Cardiac muscle cell (in vitro differentiated cells and primary cell): ENCODE measurements at regions not wholly inside any gene's neighbourhood (a gene's known extent, or its start where the extent isn't known, plus 50 kb on each side); places are given as distances from the start of the nearest gene placed in this dataset.

ENCODE experiments used
- DNase-seq, 2 donors: peaks; one replicate each; pipeline versions ENCODE4 v3.0.0 to v3.0.0-alpha.2; 2010 to 2017; ENCODE audit warnings: low read depth in 1 of 2, low spot score in 1 of 2
- H3K27ac ChIP-seq: fragments of 200-600 bp; sonication (generic); 2 replicates; pipeline ENCODE4 v1.5.1; 2016
- H3K27me3 ChIP-seq: fragments of 200-600 bp; sonication (generic); 2 replicates; pipeline ENCODE4 v1.6.0; 2016; ENCODE audit warnings: control low read depth
- H3K36me3 ChIP-seq: fragments of 200-600 bp; sonication (generic); 2 replicates; pipeline ENCODE4 v1.5.1; 2016; ENCODE audit warnings: control low read depth
- H3K4me1 ChIP-seq: fragments of 200-600 bp; sonication (generic); 2 replicates; pipeline ENCODE4 v1.8.1; 2017; ENCODE audit warnings: low read depth, mild to moderate bottlenecking, mixed run types
- H3K4me3 ChIP-seq: fragments of 200-600 bp; sonication (generic); 2 replicates; pipeline ENCODE4 v1.5.1; 2016; ENCODE audit warnings: mild to moderate bottlenecking
- H3K9me3 ChIP-seq: fragments of 200-600 bp; sonication (generic); 2 replicates; pipeline ENCODE4 v1.5.1; 2017; ENCODE audit warnings: low read depth, mild to moderate bottlenecking, control low read depth
- TF ChIP-seq, protein P1 (sequence below): IDR thresholded peaks from 2 replicates; pipeline ENCODE4 v1.5.1; 2012; ENCODE audit warnings: low read depth, mild to moderate bottlenecking, low read length

- no peaks in the 10 kb centered on the region for H3K36me3 ChIP-seq
- H3K27ac ChIP-seq, result no peak overlapping the region
- no peak for DNase-seq
- TF ChIP-seq, protein P1, sequence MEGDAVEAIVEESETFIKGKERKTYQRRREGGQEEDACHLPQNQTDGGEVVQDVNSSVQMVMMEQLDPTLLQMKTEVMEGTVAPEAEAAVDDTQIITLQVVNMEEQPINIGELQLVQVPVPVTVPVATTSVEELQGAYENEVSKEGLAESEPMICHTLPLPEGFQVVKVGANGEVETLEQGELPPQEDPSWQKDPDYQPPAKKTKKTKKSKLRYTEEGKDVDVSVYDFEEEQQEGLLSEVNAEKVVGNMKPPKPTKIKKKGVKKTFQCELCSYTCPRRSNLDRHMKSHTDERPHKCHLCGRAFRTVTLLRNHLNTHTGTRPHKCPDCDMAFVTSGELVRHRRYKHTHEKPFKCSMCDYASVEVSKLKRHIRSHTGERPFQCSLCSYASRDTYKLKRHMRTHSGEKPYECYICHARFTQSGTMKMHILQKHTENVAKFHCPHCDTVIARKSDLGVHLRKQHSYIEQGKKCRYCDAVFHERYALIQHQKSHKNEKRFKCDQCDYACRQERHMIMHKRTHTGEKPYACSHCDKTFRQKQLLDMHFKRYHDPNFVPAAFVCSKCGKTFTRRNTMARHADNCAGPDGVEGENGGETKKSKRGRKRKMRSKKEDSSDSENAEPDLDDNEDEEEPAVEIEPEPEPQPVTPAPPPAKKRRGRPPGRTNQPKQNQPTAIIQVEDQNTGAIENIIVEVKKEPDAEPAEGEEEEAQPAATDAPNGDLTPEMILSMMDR, result no peak
- no peaks in the 10 kb centered on the region for H3K27me3 ChIP-seq
- no peaks in the 10 kb centered on the region for H3K4me1 ChIP-seq
- H3K9me3 ChIP-seq, result no peaks in the 10 kb centered on the region
- no peak overlapping the region for H3K4me3 ChIP-seq
Observed at GRCh38 chr15:25236143-25236860, 202.5 kb downstream of the UBE3A start.

- Histone ChIP-seq H3K4me1 (no peaks in the 10 kb centered on the region), H3K9me3 (no peaks in the 10 kb centered on the region), H3K4me3 (no peak overlapping the region), H3K36me3 (no peaks in the 10 kb centered on the region), H3K27me3 (no peaks in the 10 kb centered on the region), H3K27ac (no peak overlapping the region)
- TF ChIP-seq, protein P1, result no peak
- no peak for DNase-seq
Observed at GRCh38 chr15:25236861-25237155, 202.0 kb downstream of the UBE3A start.

DNA sequence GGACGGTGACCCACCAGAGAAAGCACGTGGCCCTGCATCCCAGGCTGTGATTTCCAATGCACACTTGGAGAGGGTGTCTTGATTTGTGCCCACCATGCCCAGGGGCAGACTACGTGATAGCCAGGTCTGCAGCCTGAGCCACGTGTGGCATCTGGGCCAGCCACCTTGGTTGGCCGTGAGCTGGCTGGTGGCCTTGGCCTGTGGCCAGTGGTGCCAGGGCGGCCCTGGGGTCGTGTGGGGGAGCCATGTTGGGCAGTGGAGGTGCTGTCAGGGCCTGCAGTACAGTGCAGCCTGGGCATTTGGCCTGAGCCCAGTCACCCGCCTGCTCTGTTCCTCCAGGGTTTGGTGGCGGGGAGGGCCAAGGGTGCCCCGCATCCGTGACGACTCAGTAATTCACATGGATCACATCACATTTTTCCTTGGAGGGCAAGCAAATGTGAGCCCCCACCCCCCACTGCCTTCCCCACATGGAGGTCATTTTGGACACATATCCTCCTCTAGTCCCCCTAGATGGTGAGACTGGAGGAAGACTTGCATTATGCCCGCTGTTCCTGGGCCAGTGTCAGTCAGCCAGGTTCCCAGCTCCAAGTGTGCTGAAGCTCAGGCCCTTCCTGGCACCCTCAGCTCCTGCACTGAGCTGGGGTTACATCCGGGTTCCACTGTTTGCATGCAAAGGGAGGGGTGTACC is 201.4 kb downstream of the UBE3A start:
- TF ChIP-seq, protein P1, result no peak
- no peaks in the 10 kb centered on the region for H3K9me3 ChIP-seq
- DNase-seq, result no peak
- H3K27me3 ChIP-seq, result no peaks in the 10 kb centered on the region
- no peak overlapping the region for H3K4me3 ChIP-seq
- no peaks in the 10 kb centered on the region for H3K36me3 ChIP-seq
- no peaks in the 10 kb centered on the region for H3K4me1 ChIP-seq
- no peak overlapping the region for H3K27ac ChIP-seq

GRCh38 chr15:25238126-25238525 is 200.7 kb downstream of the UBE3A start:
- Histone ChIP-seq H3K9me3 (no peaks in the 10 kb centered on the region), H3K4me3 (no peak overlapping the region), H3K36me3 (no peaks in the 10 kb centered on the region), H3K27ac (no peak overlapping the region), H3K4me1 (no peaks in the 10 kb centered on the region), H3K27me3 (no peaks in the 10 kb centered on the region)
- DNase-seq, result no peak
- TF ChIP-seq, protein P1, result no peak

DNA sequence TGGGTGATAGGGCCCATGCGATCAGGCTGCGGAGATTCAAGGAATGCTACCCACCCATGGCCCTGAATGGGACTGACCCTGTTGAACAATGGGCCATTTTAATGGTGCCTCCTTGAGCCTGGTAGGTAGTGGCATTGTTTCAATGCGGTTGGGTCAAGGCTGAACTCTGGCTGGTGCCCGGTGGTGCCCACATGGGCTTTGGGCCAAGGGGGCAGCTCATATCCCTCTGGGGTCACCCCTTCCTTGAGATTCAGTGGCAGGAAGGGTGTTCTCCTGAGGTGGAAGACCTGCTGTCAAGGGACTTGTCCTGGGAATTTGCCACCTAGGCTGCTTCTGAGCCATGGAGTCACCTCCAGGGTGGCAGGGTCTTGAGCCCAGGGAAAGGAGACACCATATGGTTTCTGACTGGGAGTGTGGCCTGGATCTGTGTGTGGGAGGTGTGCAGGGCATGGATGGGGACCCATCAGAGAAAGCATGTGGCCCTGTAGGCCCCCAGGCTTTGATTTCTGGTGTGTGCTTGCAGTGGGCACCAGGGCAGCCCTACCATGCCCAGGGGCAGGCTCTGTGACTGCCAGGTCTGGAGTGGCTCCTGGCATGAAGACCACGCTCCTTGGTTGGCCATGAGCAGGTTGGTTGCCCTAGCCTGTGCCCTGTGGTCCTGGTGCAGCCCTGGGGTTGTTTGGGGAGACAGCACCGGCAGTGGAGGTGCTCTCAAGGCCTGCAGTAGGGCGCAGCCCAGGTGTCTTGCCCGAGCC is 199.9 kb downstream of the UBE3A start:
- no peaks in the 10 kb centered on the region for H3K4me1 ChIP-seq
- H3K27me3 ChIP-seq, result no peaks in the 10 kb centered on the region
- H3K27ac ChIP-seq, result no peak overlapping the region
- DNase-seq, result no peak
- no peaks in the 10 kb centered on the region for H3K36me3 ChIP-seq
- no peak overlapping the region for H3K4me3 ChIP-seq
- H3K9me3 ChIP-seq, result no peaks in the 10 kb centered on the region
- TF ChIP-seq, protein P1, result no peak
